ACHN (cell line): ENCODE measurements at regions not wholly inside any gene's neighbourhood (a gene's known extent, or its start where the extent isn't known, plus 50 kb on each side); places are given as distances from the start of the nearest gene placed in this dataset.
"Not testable (repeated sequence)": the region's sequence is repeated elsewhere in the genome, so short reads cannot be mapped to it uniquely, and the experiment has no call there.

Experiments used
- DNase-seq: peaks from one replicate; pipeline ENCODE4 v3.0.0-alpha.2; 2015
- in situ Hi-C: cut with HindIII; loops from 2 replicates; pipeline ENCODE4 v1.10.0; 2017; ENCODE audit warnings: low sequenced_read_pairs, low pct_ligation_motif_present, low pct_unique_long_range_greater_than_20kb

GRCh38 chr11:38553148-38553547, 1955.1 kb upstream of the RAG2 start:
- DNase-seq, result no peak
- in situ Hi-C loops, result no loop called here

GRCh38 chr11:38547462-38547861, 1949.4 kb upstream of the RAG2 start:
- DNase-seq, result no peak
- in situ Hi-C loops, result no loop called here

GRCh38 chr11:38543986-38544385, 1946.0 kb upstream of the RAG2 start:
- in situ Hi-C loops, result no loop called here
- no peak for DNase-seq

- in situ Hi-C loops, result no loop called here
- no peak for DNase-seq
Observed at GRCh38 chr11:38543311-38543710, 1945.3 kb upstream of the RAG2 start.

GRCh38 chr11:38538866-38539680, 1941.0 kb upstream of the RAG2 start:
- DNase-seq, result no peak
- in situ Hi-C loops, result no loop called here

- in situ Hi-C loops, result no loop called here
- no peak for DNase-seq
Observed at GRCh38 chr11:38530226-38530625, 1932.2 kb upstream of the RAG2 start.

- DNase-seq, result no peak
- in situ Hi-C loops, result no loop called here
Observed at GRCh38 chr11:38524945-38525344, 1926.9 kb upstream of the RAG2 start.

GRCh38 chr11:38517991-38518390, 1920.0 kb upstream of the RAG2 start:
- DNase-seq, result no peak
- in situ Hi-C loops, result no loop called here

GRCh38 chr11:38512830-38513229, 1914.8 kb upstream of the RAG2 start:
- in situ Hi-C loops, DNase-seq: not testable (repeated sequence)

- DNase-seq, result no peak
Observed at GRCh38 chr11:38510041-38510440, 1912.0 kb upstream of the RAG2 start.

GRCh38 chr11:38503876-38504275, 1905.8 kb upstream of the RAG2 start:
- in situ Hi-C loops, result no loop called here
- no peak for DNase-seq

More at GRCh38 chr11:38510041-38510440, 1912.0 kb upstream of the RAG2 start:
- in situ Hi-C loops, result no loop called here

GRCh38 chr11:38498721-38499120, 1900.7 kb upstream of the RAG2 start:
- in situ Hi-C loops, result no loop called here
- no peak for DNase-seq

GRCh38 chr11:38491986-38492385, 1894.0 kb upstream of the RAG2 start:
- in situ Hi-C loops, result no loop called here

GRCh38 chr11:38481391-38481790, 1883.4 kb upstream of the RAG2 start:
- DNase-seq, result no peak
- in situ Hi-C loops, result no loop called here

More at GRCh38 chr11:38491986-38492385, 1894.0 kb upstream of the RAG2 start:
- DNase-seq, result no peak

- in situ Hi-C loops, result no loop called here
Observed at GRCh38 chr11:38476808-38477575, 1879.0 kb upstream of the RAG2 start.

GRCh38 chr11:38461751-38462150, 1863.7 kb upstream of the RAG2 start:
- no peak for DNase-seq
- in situ Hi-C loops, result no loop called here

More at GRCh38 chr11:38476808-38477575, 1879.0 kb upstream of the RAG2 start:
- no peak for DNase-seq

GRCh38 chr11:38460896-38461295, 1862.9 kb upstream of the RAG2 start:
- no peak for DNase-seq
- in situ Hi-C loops, result no loop called here

GRCh38 chr11:38460429-38460828, 1862.4 kb upstream of the RAG2 start:
- in situ Hi-C loops, result no loop called here
- no peak for DNase-seq

- no peak for DNase-seq
- in situ Hi-C loops, result no loop called here
Observed at GRCh38 chr11:38456371-38456770, 1858.3 kb upstream of the RAG2 start.

GRCh38 chr11:38448284-38448683, 1850.2 kb upstream of the RAG2 start:
- no peak for DNase-seq
- in situ Hi-C loops, result no loop called here
